Activated CD4-positive, alpha-beta memory T cell treated with anti-CD3 and anti-CD28 coated beads, Interleukin-2, amount 10 ng/mL, durations not matched to agents 7 days and 5 days (primary cell): ENCODE measurements at regions not wholly inside any gene's neighbourhood (a gene's known extent, or its start where the extent isn't known, plus 50 kb on each side); places are given as distances from the start of the nearest gene placed in this dataset.
A peak's percentile ranks its signal among the peaks of the same experiment; 100 is the strongest.

Source experiments
- CTCF ChIA-PET: fragments of 350-600 bp; sonication (Branson Sonifier 250); formaldehyde crosslinking; loops from one replicate; lab custom pipeline; 2021; ENCODE audit warnings: antibody characterized with exemption, inconsistent platforms; lab: Charles Lee
- POLR2A ChIA-PET: fragments of 350-600 bp; sonication (Branson Sonifier 250); formaldehyde crosslinking; loops from one replicate; lab custom pipeline; 2021; ENCODE audit warnings: antibody characterized with exemption; lab: Charles Lee
- DNase-seq: peaks from one replicate; pipeline ENCODE4 v3.0.0-alpha.2; 2020
- H3K27ac Mint-ChIP-seq: one replicate; pipeline ENCODE4 v1.8.0; 2021; ENCODE audit warnings: mild to moderate bottlenecking, mixed read lengths
- H3K27me3 Mint-ChIP-seq: one replicate; pipeline ENCODE4 v1.8.0; 2021; ENCODE audit warnings: mixed read lengths
- H3K36me3 Mint-ChIP-seq: one replicate; pipeline ENCODE4 v1.8.0; 2021; ENCODE audit warnings: low read depth, mixed read lengths
- H3K4me1 Mint-ChIP-seq: one replicate; pipeline ENCODE4 v1.8.0; 2021; ENCODE audit warnings: mixed read lengths
- H3K4me3 Mint-ChIP-seq: one replicate; pipeline ENCODE4 v1.8.0; 2021; ENCODE audit warnings: mild to moderate bottlenecking, mixed read lengths
- H3K9me3 Mint-ChIP-seq: one replicate; pipeline ENCODE4 v1.8.0; 2021; ENCODE audit warnings: mixed read lengths

DNA sequence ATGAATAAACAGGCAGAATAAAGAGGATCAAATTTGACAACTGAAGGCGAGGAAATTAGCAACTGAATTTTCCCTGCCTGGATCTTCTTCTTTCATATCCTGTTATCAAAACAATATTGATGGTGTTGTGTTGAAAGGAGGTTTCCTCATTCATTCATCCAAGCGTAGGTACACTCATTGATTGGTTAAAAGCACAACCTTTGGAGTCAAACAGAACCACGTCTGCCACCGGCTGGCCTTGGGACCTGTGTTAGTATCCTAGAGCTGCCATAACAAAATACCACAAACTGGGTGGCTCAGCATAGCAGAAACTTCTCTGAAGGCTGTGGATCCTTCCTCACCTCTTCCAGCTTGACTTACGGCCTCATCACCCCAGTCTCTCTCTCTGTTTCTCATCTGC is 268.6 kb upstream of the PWP1 start:
- Mint-ChIP-seq H3K4me3 (no peak overlapping the region), H3K4me1 (no peaks in the 10 kb centered on the region), H3K36me3 (no peaks in the 10 kb centered on the region), H3K9me3 (peaks cover 3% of the 10 kb centered on the region), H3K27me3 (no peaks in the 10 kb centered on the region), H3K27ac (no peak overlapping the region)
- DNase-seq: no peak
- ChIA-PET POLR2A (no interaction called here), CTCF (interaction anchor here (1.5 kb wide), 1 partner anchor 14 kb away, joined by 4 read pairs; no protein-coding TSS in a partner anchor)

DNA sequence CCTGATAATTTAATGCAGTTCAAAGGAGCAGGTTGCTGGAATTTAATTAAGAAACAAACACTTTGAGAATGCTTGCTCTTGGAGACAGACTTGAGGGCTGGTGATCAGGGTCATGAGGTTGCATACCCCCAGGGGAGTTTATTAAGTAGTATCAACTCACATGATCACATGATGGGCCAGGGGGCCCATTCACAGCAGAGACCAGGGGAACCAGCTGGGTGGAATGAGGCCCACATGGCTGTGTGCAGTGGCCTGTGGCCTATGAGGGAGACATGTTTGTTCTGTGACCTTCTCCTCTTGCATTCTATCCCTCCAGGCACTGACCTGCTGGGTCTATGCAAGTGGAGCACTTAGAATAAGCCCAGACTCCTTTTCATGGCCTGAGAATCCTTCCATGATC is 266.6 kb upstream of the PWP1 start:
- Mint-ChIP-seq H3K36me3 (no peaks in the 10 kb centered on the region), H3K4me3 (no peak overlapping the region), H3K9me3 (peaks cover 3% of the 10 kb centered on the region), H3K27ac (no peak overlapping the region), H3K4me1 (no peaks in the 10 kb centered on the region), H3K27me3 (no peaks in the 10 kb centered on the region)
- ChIA-PET POLR2A (no interaction called here), CTCF (no interaction called here)
- DNase-seq: no peak

DNA sequence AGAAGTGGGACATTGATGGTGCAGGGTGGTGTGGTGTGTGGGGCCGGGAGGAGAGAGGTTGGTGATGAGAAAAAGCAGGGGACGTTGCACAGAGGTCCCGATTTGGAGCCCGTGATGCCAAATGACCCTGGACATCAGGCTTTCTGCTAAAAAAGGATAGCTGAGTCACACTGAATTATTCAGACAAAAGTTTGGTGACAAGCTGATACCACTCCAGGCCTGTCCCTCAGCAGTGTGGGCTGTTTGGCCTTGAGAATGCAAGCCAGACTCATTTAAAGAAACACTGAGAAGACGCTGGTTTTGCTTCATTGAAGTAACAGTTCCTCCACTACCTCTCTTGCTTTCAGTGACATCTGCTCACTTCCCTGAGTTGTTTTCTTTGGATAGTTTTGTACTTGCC is 262.1 kb upstream of the PWP1 start:
- CTCF ChIA-PET: no interaction called here
- POLR2A ChIA-PET: no interaction called here
- no peaks in the 10 kb centered on the region for H3K4me1 Mint-ChIP-seq
- no peaks in the 10 kb centered on the region for H3K27me3 Mint-ChIP-seq
- peaks cover 3% of the 10 kb centered on the region for H3K9me3 Mint-ChIP-seq
- no peaks in the 10 kb centered on the region for H3K36me3 Mint-ChIP-seq
- no peak for DNase-seq
- no peak overlapping the region for H3K27ac Mint-ChIP-seq
- no peak overlapping the region for H3K4me3 Mint-ChIP-seq

DNA sequence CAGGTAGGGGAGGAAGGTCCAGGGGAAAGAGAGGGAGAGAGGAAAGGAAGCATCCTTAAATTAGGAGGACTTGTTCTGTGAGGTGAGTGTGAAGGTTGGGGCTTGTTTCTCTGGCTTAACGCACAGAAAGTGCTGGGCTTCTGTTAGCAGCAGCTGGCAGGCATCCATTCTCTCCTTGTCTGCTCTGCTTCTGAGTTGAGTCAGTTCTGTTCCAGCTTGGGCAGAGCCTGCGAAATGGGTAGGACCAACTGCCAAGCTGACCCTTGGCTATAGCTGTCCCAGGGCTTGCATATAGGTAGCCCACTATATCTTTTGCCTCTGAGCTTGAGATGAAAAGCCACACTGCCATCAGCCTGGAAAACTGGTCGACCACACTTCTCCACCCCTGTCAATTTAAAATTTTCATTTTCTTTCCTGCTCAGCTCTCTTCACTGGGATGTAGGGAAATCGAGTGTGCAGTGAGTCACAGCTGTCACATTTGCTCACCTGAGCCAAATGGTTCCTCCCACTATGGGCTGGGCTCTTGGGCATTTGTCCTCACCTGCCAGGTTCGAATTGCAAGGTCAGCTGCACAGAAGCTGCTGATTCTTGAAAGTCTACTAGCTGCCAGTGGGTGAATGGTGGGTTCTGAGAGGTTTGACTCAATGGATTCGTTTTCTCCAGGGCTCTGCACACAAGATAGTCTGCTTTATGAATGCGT is 256.4 kb upstream of the PWP1 start:
- CTCF ChIA-PET: interaction anchor here (0.6 to 1.4 kb wide), 2 partner anchors 297 to 1810 kb away, joined by 3 to 5 read pairs; no protein-coding TSS in a partner anchor
- no peak for DNase-seq
- H3K27me3 Mint-ChIP-seq: no peaks in the 10 kb centered on the region
- no peaks in the 10 kb centered on the region for H3K9me3 Mint-ChIP-seq
- H3K27ac Mint-ChIP-seq: no peak overlapping the region
- H3K4me3 Mint-ChIP-seq: no peak overlapping the region
- no peaks in the 10 kb centered on the region for H3K36me3 Mint-ChIP-seq
- peaks cover 16% of the 10 kb centered on the region for H3K4me1 Mint-ChIP-seq
- POLR2A ChIA-PET: no interaction called here

DNA sequence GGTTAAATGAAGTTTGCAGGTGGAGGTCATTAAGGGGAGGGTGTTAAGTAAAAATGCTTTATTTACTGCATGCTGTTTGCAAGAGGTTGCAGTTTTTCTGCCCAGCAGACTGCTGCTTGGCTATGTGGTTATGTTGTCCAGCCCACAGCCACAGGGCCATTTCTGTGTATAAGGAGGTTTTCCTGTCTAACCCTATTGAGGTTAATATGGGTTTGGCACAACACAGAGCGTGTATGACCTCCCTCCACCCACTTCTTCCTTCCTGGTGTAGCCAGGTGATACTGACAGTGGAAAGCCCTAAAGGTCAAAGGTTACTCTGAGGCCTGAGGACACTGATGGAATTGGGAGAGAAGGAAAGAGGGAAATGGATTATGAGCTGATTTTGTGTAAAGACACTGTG is 253.7 kb upstream of the PWP1 start:
- DNase-seq: no peak
- Mint-ChIP-seq H3K27ac (no peak overlapping the region), H3K27me3 (no peaks in the 10 kb centered on the region), H3K36me3 (no peaks in the 10 kb centered on the region), H3K4me3 (no peak overlapping the region), H3K4me1 (peaks cover 16% of the 10 kb centered on the region), H3K9me3 (no peaks in the 10 kb centered on the region)
- ChIA-PET CTCF (no interaction called here), POLR2A (no interaction called here)

DNA sequence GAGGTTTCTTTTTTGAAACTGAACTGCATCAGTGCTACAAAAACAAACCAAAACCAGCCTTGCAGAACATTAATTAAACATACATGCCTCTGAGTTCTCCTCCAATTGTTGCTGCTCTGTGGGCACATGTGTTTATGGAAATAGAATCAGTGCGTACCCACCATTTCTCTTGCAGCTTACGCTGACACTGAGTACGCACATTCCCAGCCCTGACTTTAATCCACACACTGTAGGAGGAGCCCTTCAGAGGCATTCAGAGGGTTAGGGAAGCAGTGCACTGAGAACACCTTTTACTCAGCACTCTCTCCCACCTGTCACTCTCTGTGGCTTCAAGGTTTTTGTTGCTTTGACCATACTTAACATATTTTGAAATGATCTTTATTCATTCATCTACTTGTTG is 250.5 kb upstream of the PWP1 start:
- H3K27me3 Mint-ChIP-seq: no peaks in the 10 kb centered on the region
- CTCF ChIA-PET: no interaction called here
- H3K36me3 Mint-ChIP-seq: no peaks in the 10 kb centered on the region
- no peak overlapping the region for H3K27ac Mint-ChIP-seq
- no peaks in the 10 kb centered on the region for H3K9me3 Mint-ChIP-seq
- POLR2A ChIA-PET: no interaction called here
- H3K4me1 Mint-ChIP-seq: peaks cover 24% of the 10 kb centered on the region
- H3K4me3 Mint-ChIP-seq: no peak overlapping the region
- no peak for DNase-seq

DNA sequence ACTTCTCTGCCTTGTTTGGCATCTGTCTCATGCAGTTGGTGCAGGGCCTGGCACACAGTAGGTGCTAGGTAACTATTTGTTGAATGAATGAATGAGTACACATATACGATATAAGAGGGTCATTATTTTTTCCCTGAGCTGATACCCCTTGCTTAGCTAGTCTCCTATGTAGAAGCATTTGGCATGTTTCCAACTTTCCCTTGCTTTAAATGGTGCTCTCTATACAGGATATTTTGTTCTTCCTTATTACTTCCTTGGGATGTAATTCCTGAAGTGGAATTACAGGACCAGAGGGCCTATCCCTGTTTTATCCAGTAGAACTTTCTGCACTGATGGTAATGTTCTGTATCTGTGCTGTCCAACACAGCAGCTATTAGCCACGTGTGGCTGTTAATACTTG is 250.1 kb upstream of the PWP1 start:
- H3K9me3 Mint-ChIP-seq: no peaks in the 10 kb centered on the region
- no peak overlapping the region for H3K27ac Mint-ChIP-seq
- H3K27me3 Mint-ChIP-seq: no peaks in the 10 kb centered on the region
- no peaks in the 10 kb centered on the region for H3K36me3 Mint-ChIP-seq
- ChIA-PET POLR2A (no interaction called here), CTCF (no interaction called here)
- no peak overlapping the region for H3K4me3 Mint-ChIP-seq
- no peak for DNase-seq
- H3K4me1 Mint-ChIP-seq: peaks cover 28% of the 10 kb centered on the region

DNA sequence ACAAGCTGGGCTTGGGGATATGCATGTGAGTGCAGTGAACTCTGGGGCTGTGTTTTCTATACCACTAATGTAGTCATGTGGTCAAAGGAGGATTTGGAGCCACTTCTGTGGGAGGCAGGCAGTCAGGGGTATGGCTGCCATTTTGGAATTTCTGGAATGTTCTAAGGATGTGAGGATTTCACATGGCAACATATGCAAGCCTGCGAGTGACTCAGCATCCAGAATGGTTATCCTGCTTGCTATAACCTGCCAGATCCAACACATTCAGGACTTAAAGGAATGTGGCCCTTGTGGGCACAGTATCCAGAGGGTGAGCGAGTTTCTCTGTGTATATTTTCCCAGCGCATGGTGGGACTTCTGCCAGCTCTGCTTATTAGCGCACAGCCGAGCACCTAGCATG is 249.2 kb upstream of the PWP1 start:
- Mint-ChIP-seq H3K36me3 (no peaks in the 10 kb centered on the region), H3K4me3 (no peak overlapping the region), H3K4me1 (peaks cover 30% of the 10 kb centered on the region), H3K27me3 (no peaks in the 10 kb centered on the region), H3K9me3 (no peaks in the 10 kb centered on the region), H3K27ac (no peak overlapping the region)
- CTCF ChIA-PET: no interaction called here
- DNase-seq: no peak
- POLR2A ChIA-PET: no interaction called here

DNA sequence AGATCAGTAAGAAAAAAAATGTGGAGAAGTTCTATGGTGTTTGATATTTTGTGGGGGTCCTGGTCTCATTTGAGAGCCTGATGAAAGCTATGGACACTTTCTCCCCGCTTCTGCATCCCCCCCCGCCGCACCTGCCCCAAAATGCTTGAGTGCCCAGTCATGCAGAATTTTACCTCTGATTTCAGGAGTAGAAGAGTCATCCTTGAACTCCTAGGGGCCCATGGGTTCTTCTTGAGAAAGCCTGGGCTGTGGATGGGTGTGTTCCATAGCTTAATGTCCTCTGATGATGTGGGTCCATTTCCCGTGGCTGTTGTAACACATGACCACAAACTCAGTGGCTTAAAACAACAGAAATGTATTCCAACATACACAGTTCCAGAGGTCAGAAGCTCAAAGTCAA is 248.8 kb upstream of the PWP1 start:
- Mint-ChIP-seq H3K4me3 (no peak overlapping the region), H3K4me1 (peaks cover 26% of the 10 kb centered on the region), H3K36me3 (no peaks in the 10 kb centered on the region), H3K27me3 (no peaks in the 10 kb centered on the region), H3K27ac (no peak overlapping the region), H3K9me3 (no peaks in the 10 kb centered on the region)
- DNase-seq: no peak
- POLR2A ChIA-PET: no interaction called here
- CTCF ChIA-PET: no interaction called here

DNA sequence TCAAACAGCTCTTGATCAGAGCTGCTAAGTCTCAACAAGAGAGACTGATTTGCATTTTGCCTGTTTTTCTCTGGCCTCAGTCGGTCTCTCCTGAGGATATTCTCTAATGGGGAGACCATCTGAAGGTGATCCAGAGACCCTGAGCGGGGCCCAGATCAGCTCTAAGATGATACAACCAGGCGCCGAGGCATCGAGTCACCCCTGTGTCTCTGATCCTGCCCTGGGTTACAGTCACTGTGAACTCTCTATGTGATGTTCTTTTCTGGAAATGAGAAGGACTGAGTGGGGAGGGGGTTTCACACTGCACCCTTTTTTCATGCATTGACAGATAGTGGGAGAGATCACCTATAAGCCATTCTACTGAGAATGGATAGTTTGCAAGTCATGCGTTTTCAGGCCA is 247.6 kb upstream of the PWP1 start:
- peaks cover 17% of the 10 kb centered on the region for H3K4me1 Mint-ChIP-seq
- H3K4me3 Mint-ChIP-seq: no peak overlapping the region
- no peak overlapping the region for H3K27ac Mint-ChIP-seq
- CTCF ChIA-PET: no interaction called here
- no peaks in the 10 kb centered on the region for H3K27me3 Mint-ChIP-seq
- POLR2A ChIA-PET: no interaction called here
- no peak for DNase-seq
- H3K9me3 Mint-ChIP-seq: no peaks in the 10 kb centered on the region
- no peaks in the 10 kb centered on the region for H3K36me3 Mint-ChIP-seq

DNA sequence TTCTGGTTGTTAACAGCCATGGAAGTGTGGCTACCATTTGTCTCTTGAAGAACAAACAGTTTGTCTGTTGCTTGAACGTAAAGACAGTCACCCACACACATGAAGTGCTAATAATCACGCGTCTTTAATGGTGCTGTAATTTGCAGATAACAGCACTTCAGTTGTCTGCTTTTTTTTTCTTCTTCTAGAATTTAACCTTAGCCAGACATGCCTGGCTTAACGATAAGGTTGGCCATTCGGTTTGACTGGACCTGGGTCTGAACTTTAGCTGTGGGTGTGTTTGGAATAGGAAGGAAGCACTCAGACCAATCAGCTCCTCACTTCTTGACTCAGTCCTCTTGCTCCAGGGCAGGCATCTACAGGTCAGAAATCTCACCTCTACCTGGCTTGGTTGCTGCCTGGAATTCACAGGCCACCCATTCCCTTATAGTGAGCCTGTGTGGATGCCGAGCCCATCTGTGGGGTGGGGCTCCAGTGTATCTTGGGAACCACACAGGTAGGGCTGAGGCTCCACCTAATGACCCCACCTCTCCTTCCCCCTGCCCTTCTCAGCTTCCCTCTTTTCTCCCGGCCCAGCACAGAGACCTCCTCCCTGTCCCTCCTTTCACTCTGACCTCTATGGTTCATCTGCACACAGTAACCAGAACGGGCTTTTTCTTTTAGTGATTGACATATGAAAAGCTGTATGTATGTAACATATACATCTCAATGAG is 246.4 kb upstream of the PWP1 start:
- CTCF ChIA-PET: no interaction called here
- H3K4me1 Mint-ChIP-seq: peaks cover 17% of the 10 kb centered on the region
- no peak overlapping the region for H3K4me3 Mint-ChIP-seq

DNA sequence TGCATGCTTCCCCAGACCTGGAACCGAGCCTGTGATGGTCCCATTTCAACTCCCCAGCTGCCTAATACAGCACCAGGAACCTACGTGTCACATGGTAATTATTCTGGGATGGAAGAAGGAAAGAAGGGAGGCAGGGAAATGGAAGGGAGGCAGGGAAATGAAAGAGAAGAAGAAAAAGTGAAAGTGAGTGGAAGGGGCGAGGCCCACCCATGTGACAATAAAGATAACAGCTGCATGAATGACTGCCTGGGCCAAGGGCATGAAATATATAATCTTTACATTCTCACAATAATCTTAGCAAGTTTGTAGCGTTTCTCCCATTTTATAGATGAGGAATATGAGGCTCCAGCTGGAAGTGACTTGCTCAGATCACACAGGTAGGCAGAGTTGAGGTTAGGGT is 245.0 kb upstream of the PWP1 start:
- CTCF ChIA-PET: no interaction called here
- no peak overlapping the region for H3K4me3 Mint-ChIP-seq
- POLR2A ChIA-PET: no interaction called here
- no peak overlapping the region for H3K27ac Mint-ChIP-seq
- H3K36me3 Mint-ChIP-seq: peaks cover 2% of the 10 kb centered on the region
- peaks cover 17% of the 10 kb centered on the region for H3K4me1 Mint-ChIP-seq
- no peaks in the 10 kb centered on the region for H3K9me3 Mint-ChIP-seq
- no peaks in the 10 kb centered on the region for H3K27me3 Mint-ChIP-seq
- no peak for DNase-seq

More for the DNA sequence above, 246.4 kb upstream of the PWP1 start:
- H3K9me3 Mint-ChIP-seq: no peaks in the 10 kb centered on the region
- no peaks in the 10 kb centered on the region for H3K27me3 Mint-ChIP-seq
- POLR2A ChIA-PET: no interaction called here
- H3K27ac Mint-ChIP-seq: no peak overlapping the region
- H3K36me3 Mint-ChIP-seq: peaks cover 2% of the 10 kb centered on the region
- DNase-seq: no peak

DNA sequence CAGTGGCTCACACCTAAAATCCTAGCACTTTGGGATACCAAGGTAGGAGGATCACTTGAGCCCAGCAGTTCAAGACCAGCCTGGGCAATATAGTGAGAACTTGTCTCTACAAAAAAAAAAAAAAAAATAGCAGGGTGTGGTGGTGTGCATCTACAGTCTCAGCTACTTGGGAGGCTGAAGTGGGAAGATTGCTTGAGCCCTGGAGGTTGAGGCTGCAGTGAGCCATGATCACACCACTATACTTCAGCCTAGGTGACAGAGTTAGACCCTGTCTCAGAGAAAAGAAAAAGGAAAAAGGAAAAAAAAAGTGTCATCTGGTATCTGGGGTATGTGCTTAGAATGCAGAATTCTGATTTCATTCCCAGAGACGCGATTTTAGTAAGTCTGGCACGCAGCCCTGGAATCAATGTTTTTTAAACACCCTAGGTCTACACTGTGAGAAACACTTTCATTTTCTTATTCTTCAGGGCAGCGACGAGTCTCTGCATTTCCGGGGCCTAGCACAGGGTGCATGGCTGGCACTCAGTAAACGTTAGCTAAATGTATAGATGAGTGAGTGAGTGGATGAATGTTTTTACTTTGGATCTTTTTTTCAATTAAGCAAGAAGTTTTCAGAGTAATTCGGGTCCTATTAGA is 243.8 kb upstream of the PWP1 start:
- POLR2A ChIA-PET: no interaction called here
- DNase-seq: no peak
- CTCF ChIA-PET: no interaction called here
- Mint-ChIP-seq H3K27ac (peak overlapping the region; percentile 5), H3K27me3 (no peaks in the 10 kb centered on the region), H3K4me1 (peaks cover 17% of the 10 kb centered on the region), H3K9me3 (no peaks in the 10 kb centered on the region), H3K36me3 (peaks cover 2% of the 10 kb centered on the region), H3K4me3 (peak overlapping the region; percentile 49)
